A549 (cell line): ENCODE measurements at regions not wholly inside any gene's neighbourhood (a gene's known extent, or its start where the extent isn't known, plus 50 kb on each side); places are given as distances from the start of the nearest gene placed in this dataset.

ENCODE experiments used
- ATAC-seq, 2 experiments: fragments of 200-7000 bp in 1 of 2; fragments of >200 bp in 1 of 2; cut with Nextera tagmentation in 1 of 2; cut with Tn5 transposase in 1 of 2; 3 replicates each; pipeline versions ENCODE4 v1.8.0 to v1.9.1; 2018 to 2020; ENCODE audit warnings: mild to moderate bottlenecking in 1 of 2, moderate library complexity in 1 of 2
- CTCF ChIA-PET: fragments of 300-600 bp; sonication (Branson Sonifier 250); formaldehyde crosslinking; extraction: SDS; loops from one replicate; lab custom pipeline; 2021; ENCODE audit warnings: antibody characterized with exemption, inconsistent platforms; lab: Yijun Ruan, JAX
- POLR2A ChIA-PET: fragments of 350-600 bp; formaldehyde crosslinking; extraction: SDS; loops from one replicate; lab custom pipeline; 2021; ENCODE audit warnings: antibody characterized with exemption, inconsistent platforms; lab: Yijun Ruan, JAX
- DNase-seq, 2 experiments: peaks; one replicate each; pipeline versions ENCODE4 v3.0.0 to v3.0.0-alpha.2; 2011 to 2016; ENCODE audit warnings: low read depth in 1 of 2, low spot score in 1 of 2
- FAIRE-seq: peaks from 2 replicates; lab custom pipeline; 2011; peaks lifted over from hg19 to GRCh38; lab: Jason Lieb, UNC
- H3K27ac ChIP-seq, 2 experiments: fragments of >200 bp; sonication (Bioruptor Twin); formaldehyde crosslinking; 3 replicates each; pipeline ENCODE4 v1.5.1; 2016 to 2017
- H3K4me1 ChIP-seq: fragments of >200 bp; sonication (Bioruptor Twin); formaldehyde crosslinking; 3 replicates; pipeline ENCODE4 v1.6.1; 2016
- H3K4me2 ChIP-seq: fragments of >200 bp; sonication (Bioruptor Twin); formaldehyde crosslinking; 3 replicates; pipeline ENCODE4 v1.6.1; 2016
- H3K4me3 ChIP-seq: fragments of >200 bp; sonication (Bioruptor Twin); formaldehyde crosslinking; 3 replicates; pipeline ENCODE4 v1.5.1; 2016
- H3K9me3 ChIP-seq: fragments of >200 bp; sonication (Bioruptor Twin); formaldehyde crosslinking; 3 replicates; pipeline ENCODE4 v1.6.1; 2016
- BHLHE40 ChIP-seq: IDR thresholded peaks from 2 replicates; pipeline ENCODE4 v1.6.1; 2012; ENCODE audit warnings: low read depth, low read length, inconsistent platforms
- CHD4 ChIP-seq: fragments of 200-600 bp; sonication (generic); IDR thresholded peaks from 2 replicates; pipeline ENCODE4 v1.6.1; 2016; ENCODE audit warnings: antibody characterized with exemption, mild to moderate bottlenecking, borderline replicate concordance
- E2F6 ChIP-seq: IDR thresholded peaks from 2 replicates; pipeline ENCODE4 v1.6.1; 2012; ENCODE audit warnings: low read depth, borderline replicate concordance
- EHMT2 ChIP-seq: fragments of 200-600 bp; sonication (generic); IDR thresholded peaks from 2 replicates; pipeline ENCODE4 v1.6.1; 2016; ENCODE audit warnings: antibody characterized with exemption, low read depth, mild to moderate bottlenecking, moderate library complexity
- ELK1 ChIP-seq: fragments of 150-350 bp; IDR thresholded peaks from 2 replicates; pipeline ENCODE4 v1.6.1; 2014; ENCODE audit warnings: low read depth, mild to moderate bottlenecking, low read length
- EP300 ChIP-seq, 2 experiments: fragments of >200 bp; sonication (Bioruptor Twin); formaldehyde crosslinking; IDR thresholded peaks; 2 replicates in 1 of 2; 3 replicates in 1 of 2; pipeline ENCODE4 v1.6.1; 2016 to 2017
- ESRRA ChIP-seq: fragments of 150-350 bp; IDR thresholded peaks from 2 replicates; pipeline ENCODE4 v1.6.1; 2014; ENCODE audit warnings: mild to moderate bottlenecking, low read length, borderline replicate concordance
- FOSB ChIP-seq: fragments of 250-450 bp; sonication (Bioruptor Pico); IDR thresholded peaks from 2 replicates; pipeline ENCODE4 v1.5.0; 2020; ENCODE audit warnings: mild to moderate bottlenecking, moderate library complexity
- FOSL2 ChIP-seq, 2 experiments: fragments of 450-650 bp in 1 of 2; fragments of >200 bp in 1 of 2; sonication (Bioruptor Twin) in 1 of 2; formaldehyde crosslinking; IDR thresholded peaks; 2 replicates each; pipeline versions ENCODE4 v1.5.0 to v1.6.1; 2016 to 2020; ENCODE audit warnings: mild to moderate bottlenecking in 1 of 2, moderate library complexity in 1 of 2
- GATA3 ChIP-seq: IDR thresholded peaks from 2 replicates; pipeline ENCODE4 v1.6.1; 2012; ENCODE audit warnings: borderline replicate concordance
- HOXA7 ChIP-seq: fragments of 250-450 bp; sonication (Bioruptor Pico); IDR thresholded peaks from 2 replicates; pipeline ENCODE4 v1.5.0; 2020; ENCODE audit warnings: mild to moderate bottlenecking, moderate library complexity
- HOXB5 ChIP-seq: fragments of 250-450 bp; sonication (Bioruptor Pico); IDR thresholded peaks from 2 replicates; pipeline ENCODE4 v1.5.0; 2020; ENCODE audit warnings: mild to moderate bottlenecking, moderate library complexity
- JUN ChIP-seq, 2 experiments: fragments of >200 bp; sonication (Bioruptor Twin); formaldehyde crosslinking; IDR thresholded peaks; 2 replicates in 1 of 2; 3 replicates in 1 of 2; pipeline ENCODE4 v1.6.1; 2016 to 2017
- JUNB ChIP-seq: fragments of >200 bp; sonication (Bioruptor Twin); formaldehyde crosslinking; IDR thresholded peaks from 2 replicates; pipeline ENCODE4 v1.6.1; 2016
- MAFK ChIP-seq: fragments of 450-650 bp; IDR thresholded peaks from 2 replicates; pipeline ENCODE4 v1.6.1; 2014; ENCODE audit not compliant: partially characterized antibody
- MAX ChIP-seq: IDR thresholded peaks from 2 replicates; pipeline ENCODE4 v1.6.1; 2012
- MAZ ChIP-seq: fragments of 150-350 bp; IDR thresholded peaks from 2 replicates; pipeline ENCODE4 v1.6.1; 2014; ENCODE audit warnings: antibody characterized with exemption, low read depth, low read length, borderline replicate concordance
- MYC ChIP-seq: IDR thresholded peaks from 2 replicates; pipeline ENCODE4 v1.6.1; 2012; ENCODE audit warnings: mild to moderate bottlenecking, inconsistent platforms, low read length, improper control_type of control experiment, borderline replicate concordance
- NFE2L2 ChIP-seq: fragments of 150-350 bp; conservative IDR thresholded peaks from 2 replicates; pipeline ENCODE4 v1.6.1; 2014; ENCODE audit warnings: low read length
- NPAS2 ChIP-seq: fragments of 250-450 bp; sonication (Bioruptor Pico); IDR thresholded peaks from 2 replicates; pipeline ENCODE4 v1.8.0; 2022; ENCODE audit warnings: mild to moderate bottlenecking, moderate library complexity, borderline replicate concordance
- PBX3 ChIP-seq: IDR thresholded peaks from 2 replicates; pipeline ENCODE4 v1.6.1; 2012
- POLR2A ChIP-seq: IDR thresholded peaks from 2 replicates; pipeline ENCODE4 v1.6.1; 2012; ENCODE audit warnings: mild to moderate bottlenecking, low read length
- RAD21 ChIP-seq, 2 experiments: fragments of >200 bp in 1 of 2; sonication (Bioruptor Twin) in 1 of 2; formaldehyde crosslinking in 1 of 2; IDR thresholded peaks in 1 of 2; conservative IDR thresholded peaks in 1 of 2; 2 replicates in 1 of 2; 3 replicates in 1 of 2; pipeline ENCODE4 v1.6.1; 2012 to 2018; ENCODE audit warnings: inconsistent platforms in 1 of 2
- RCOR1 ChIP-seq: fragments of 150-350 bp; IDR thresholded peaks from 2 replicates; pipeline ENCODE4 v1.6.1; 2014; ENCODE audit warnings: antibody characterized with exemption, low read length, low read depth
- SMC3 ChIP-seq: fragments of >200 bp; sonication (Bioruptor Twin); formaldehyde crosslinking; IDR thresholded peaks from 3 replicates; pipeline ENCODE4 v1.6.1; 2018; ENCODE audit warnings: inconsistent platforms
- USF2 ChIP-seq: fragments of 450-650 bp; IDR thresholded peaks from 2 replicates; pipeline ENCODE4 v1.6.1; 2014; ENCODE audit warnings: antibody characterized with exemption
- ZC3H11A ChIP-seq: fragments of 450-650 bp; IDR thresholded peaks from 2 replicates; pipeline ENCODE4 v1.6.1; 2014; ENCODE audit warnings: antibody characterized with exemption, mild to moderate bottlenecking
- ZFP36 ChIP-seq: fragments of 450-650 bp; IDR thresholded peaks from 2 replicates; pipeline ENCODE4 v1.6.1; 2014; ENCODE audit warnings: borderline replicate concordance; ENCODE audit not compliant: partially characterized antibody
- WGBS: methylation state at CpG from one replicate; pipeline ENCODE4 v1.1.6; 2017; ENCODE audit errors: missing lambda C conversion rate; 5-methylcytosine and 5-hydroxymethylcytosine counted together

GRCh38 chr2:217277646-217278398, 418.0 kb upstream of the TNP1 start:
- peak overlapping the region; percentile 51 for H3K4me2 ChIP-seq
- no peaks in the 10 kb centered on the region for H3K9me3 ChIP-seq
- ATAC-seq (peak; percentile 94 to 97), FAIRE-seq (no peak), DNase-seq (peak; percentile 37 to 89)
- peaks cover 14% of the 10 kb centered on the region for H3K4me1 ChIP-seq
- peak overlapping the region; percentile 42 to 63; a peak in 4 of 6 replicates for H3K27ac ChIP-seq
- TF ChIP-seq NFE2L2 (no peak), ESRRA (no peak), MAX (peak; percentile 54; the same call in 1 of the 2 replicates), FOSL2 (IDR thresholded peaks at IDR 0.05) (peak; percentile 43; the same call in 1 of the 2 replicates), FOSL2 (CRISPR knock-in tag; IDR thresholded peaks at IDR 0.05) (peak; percentile 37), RCOR1 (no peak), USF2 (no peak), PBX3 (0 out of 2 replicates have a peak, but pooled peaks have one; percentile 24), GATA3 (peak; percentile 81; the same call in 1 of the 2 replicates), JUNB (peak; percentile 42; the same call in 1 of the 2 replicates), EP300 (IDR thresholded peaks at IDR 0.05) (peak; percentile 23 to 37; a peak in 1 of 5 replicates), E2F6 (no peak), RAD21 (conservative IDR thresholded peaks at IDR 0.05 in 1 of 2, IDR thresholded peaks at IDR 0.05 in 1 of 2) (peak in 1 of 2 experiments; percentile 35; a peak in 2 of 5 replicates), SMC3 (no peak), ELK1 (no peak)
- ChIA-PET CTCF (no interaction called here), POLR2A (no interaction called here)
- WGBS: 18% methylated on average over 8 of the region's 8 CpGs
- H3K4me3 ChIP-seq: no peak overlapping the region

- no peak overlapping the region for H3K4me3 ChIP-seq
- no peak for DNase-seq
- H3K4me1 ChIP-seq: peaks cover 14% of the 10 kb centered on the region
- ATAC-seq: no peak
- ChIA-PET CTCF (no interaction called here), POLR2A (no interaction called here)
- H3K27ac ChIP-seq: no peak overlapping the region
- no peak for FAIRE-seq
- H3K9me3 ChIP-seq: no peaks in the 10 kb centered on the region
- TF ChIP-seq USF2: no peak
- TF ChIP-seq MAFK: peak; percentile 81
- TF ChIP-seq, all 56 proteins: peak for 1
- no peak overlapping the region for H3K4me2 ChIP-seq
- 82% methylated on average over 4 of the region's 4 CpGs for WGBS
Observed at GRCh38 chr2:217276433-217276832, 416.6 kb upstream of the TNP1 start.

- ATAC-seq: no peak
- no peak for FAIRE-seq
- TF ChIP-seq BHLHE40: no peak
- TF ChIP-seq MAZ: no peak
- TF ChIP-seq ZC3H11A: no peak
- no peak for TF ChIP-seq HOXA7 (CRISPR knock-in tag)
- TF ChIP-seq POLR2A: no peak
- no peak for TF ChIP-seq MAX
- no peak for TF ChIP-seq GATA3
- TF ChIP-seq FOSB (CRISPR knock-in tag): no peak
- no peak for TF ChIP-seq HOXB5
- TF ChIP-seq MYC: no peak
- no peak for TF ChIP-seq CHD4
- no peak for TF ChIP-seq NPAS2 (CRISPR knock-in tag)
- no peak for TF ChIP-seq ZFP36
- no peak for TF ChIP-seq RAD21 (conservative IDR thresholded peaks at IDR 0.05 in 1 of 2, IDR thresholded peaks at IDR 0.05 in 1 of 2)
- TF ChIP-seq JUN (IDR thresholded peaks at IDR 0.05): no peak
- no peak for TF ChIP-seq EHMT2
- no peak overlapping the region for H3K4me3 ChIP-seq
- 77% methylated on average over 5 of the region's 5 CpGs for WGBS
- no peak overlapping the region for H3K4me2 ChIP-seq
- ChIA-PET CTCF (interaction anchor here (1.4 kb wide), 1 partner anchor 109 kb away, joined by 3 read pairs; no protein-coding TSS in a partner anchor), POLR2A (no interaction called here)
- no peaks in the 10 kb centered on the region for H3K9me3 ChIP-seq
- H3K4me1 ChIP-seq: peaks cover 14% of the 10 kb centered on the region
- no peak for DNase-seq
- no peak overlapping the region for H3K27ac ChIP-seq
Observed at GRCh38 chr2:217275091-217275490, 415.2 kb upstream of the TNP1 start.
